H1 (cell line): ENCODE measurements at regions not wholly inside any gene's neighbourhood (a gene's known extent, or its start where the extent isn't known, plus 50 kb on each side); places are given as distances from the start of the nearest gene placed in this dataset.

ENCODE experiments used
- KDM1A ChIP-seq: fragments of 200-600, 300-600 bp; sonication (generic); IDR thresholded peaks from 2 replicates; pipeline ENCODE4 v1.7.1; 2016; ENCODE audit warnings: mild to moderate bottlenecking, low read length, borderline replicate concordance
- RAD21 ChIP-seq, 2 experiments: IDR thresholded peaks in 1 of 2; conservative IDR thresholded peaks in 1 of 2; 2 replicates each; pipeline ENCODE4 v1.6.1; 2011; ENCODE audit warnings: low read depth in 2 of 2, low read length in 2 of 2, improper control_type of control experiment in 1 of 2, inconsistent platforms in 1 of 2, mild to moderate bottlenecking in 1 of 2, moderate library complexity in 1 of 2
- SRF ChIP-seq: IDR thresholded peaks from 2 replicates; pipeline ENCODE4 v1.6.1; 2011; ENCODE audit warnings: mild to moderate bottlenecking, low read depth, low read length, moderate library complexity
- SUZ12 ChIP-seq: fragments of 200-600 bp; sonication (generic); IDR thresholded peaks from 2 replicates; pipeline ENCODE4 v1.6.1; 2012; ENCODE audit warnings: mild to moderate bottlenecking, inconsistent platforms, low read length, moderate library complexity, mixed read lengths
- TBP ChIP-seq: IDR thresholded peaks from 2 replicates; pipeline ENCODE4 v1.6.1; 2011; ENCODE audit warnings: low read depth, low read length, improper control_type of control experiment
- TCF12 ChIP-seq: IDR thresholded peaks from 2 replicates; pipeline ENCODE4 v1.6.1; 2011; ENCODE audit warnings: low read depth, mild to moderate bottlenecking, low read length
- TF ChIP-seq, protein P1 (sequence below): fragments of 300-600 bp; sonication (generic); IDR thresholded peaks from 2 replicates; pipeline ENCODE4 v1.7.1; 2012; ENCODE audit warnings: low read length, moderate library complexity, mild to moderate bottlenecking, inconsistent platforms; ENCODE audit not compliant: insufficient replicate concordance
- TF ChIP-seq, protein P2 (sequence below): IDR thresholded peaks from 2 replicates; pipeline ENCODE4 v1.6.1; 2012; ENCODE audit warnings: inconsistent platforms

DNA sequence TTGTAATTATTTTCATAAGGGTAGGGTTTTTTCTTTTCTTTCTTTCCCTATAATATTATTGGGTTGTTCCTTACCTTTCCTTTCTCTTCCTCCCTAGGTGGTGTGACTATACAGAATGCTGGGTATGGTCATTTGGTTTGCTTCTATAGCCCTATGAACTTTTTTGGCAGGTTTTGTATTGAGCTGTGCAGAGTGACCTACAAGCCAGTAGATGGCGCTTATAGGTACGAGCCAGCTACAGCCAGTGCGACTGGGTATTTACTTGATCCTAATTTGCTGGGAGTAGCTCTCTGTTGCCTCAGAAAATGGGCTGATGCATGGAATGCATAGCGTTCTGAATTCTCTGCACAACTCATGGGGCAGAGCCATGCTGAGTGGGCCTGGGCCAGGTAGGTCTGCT, 423.3 kb downstream of the MAGEE1 start (continued):
- TF ChIP-seq, protein P1, sequence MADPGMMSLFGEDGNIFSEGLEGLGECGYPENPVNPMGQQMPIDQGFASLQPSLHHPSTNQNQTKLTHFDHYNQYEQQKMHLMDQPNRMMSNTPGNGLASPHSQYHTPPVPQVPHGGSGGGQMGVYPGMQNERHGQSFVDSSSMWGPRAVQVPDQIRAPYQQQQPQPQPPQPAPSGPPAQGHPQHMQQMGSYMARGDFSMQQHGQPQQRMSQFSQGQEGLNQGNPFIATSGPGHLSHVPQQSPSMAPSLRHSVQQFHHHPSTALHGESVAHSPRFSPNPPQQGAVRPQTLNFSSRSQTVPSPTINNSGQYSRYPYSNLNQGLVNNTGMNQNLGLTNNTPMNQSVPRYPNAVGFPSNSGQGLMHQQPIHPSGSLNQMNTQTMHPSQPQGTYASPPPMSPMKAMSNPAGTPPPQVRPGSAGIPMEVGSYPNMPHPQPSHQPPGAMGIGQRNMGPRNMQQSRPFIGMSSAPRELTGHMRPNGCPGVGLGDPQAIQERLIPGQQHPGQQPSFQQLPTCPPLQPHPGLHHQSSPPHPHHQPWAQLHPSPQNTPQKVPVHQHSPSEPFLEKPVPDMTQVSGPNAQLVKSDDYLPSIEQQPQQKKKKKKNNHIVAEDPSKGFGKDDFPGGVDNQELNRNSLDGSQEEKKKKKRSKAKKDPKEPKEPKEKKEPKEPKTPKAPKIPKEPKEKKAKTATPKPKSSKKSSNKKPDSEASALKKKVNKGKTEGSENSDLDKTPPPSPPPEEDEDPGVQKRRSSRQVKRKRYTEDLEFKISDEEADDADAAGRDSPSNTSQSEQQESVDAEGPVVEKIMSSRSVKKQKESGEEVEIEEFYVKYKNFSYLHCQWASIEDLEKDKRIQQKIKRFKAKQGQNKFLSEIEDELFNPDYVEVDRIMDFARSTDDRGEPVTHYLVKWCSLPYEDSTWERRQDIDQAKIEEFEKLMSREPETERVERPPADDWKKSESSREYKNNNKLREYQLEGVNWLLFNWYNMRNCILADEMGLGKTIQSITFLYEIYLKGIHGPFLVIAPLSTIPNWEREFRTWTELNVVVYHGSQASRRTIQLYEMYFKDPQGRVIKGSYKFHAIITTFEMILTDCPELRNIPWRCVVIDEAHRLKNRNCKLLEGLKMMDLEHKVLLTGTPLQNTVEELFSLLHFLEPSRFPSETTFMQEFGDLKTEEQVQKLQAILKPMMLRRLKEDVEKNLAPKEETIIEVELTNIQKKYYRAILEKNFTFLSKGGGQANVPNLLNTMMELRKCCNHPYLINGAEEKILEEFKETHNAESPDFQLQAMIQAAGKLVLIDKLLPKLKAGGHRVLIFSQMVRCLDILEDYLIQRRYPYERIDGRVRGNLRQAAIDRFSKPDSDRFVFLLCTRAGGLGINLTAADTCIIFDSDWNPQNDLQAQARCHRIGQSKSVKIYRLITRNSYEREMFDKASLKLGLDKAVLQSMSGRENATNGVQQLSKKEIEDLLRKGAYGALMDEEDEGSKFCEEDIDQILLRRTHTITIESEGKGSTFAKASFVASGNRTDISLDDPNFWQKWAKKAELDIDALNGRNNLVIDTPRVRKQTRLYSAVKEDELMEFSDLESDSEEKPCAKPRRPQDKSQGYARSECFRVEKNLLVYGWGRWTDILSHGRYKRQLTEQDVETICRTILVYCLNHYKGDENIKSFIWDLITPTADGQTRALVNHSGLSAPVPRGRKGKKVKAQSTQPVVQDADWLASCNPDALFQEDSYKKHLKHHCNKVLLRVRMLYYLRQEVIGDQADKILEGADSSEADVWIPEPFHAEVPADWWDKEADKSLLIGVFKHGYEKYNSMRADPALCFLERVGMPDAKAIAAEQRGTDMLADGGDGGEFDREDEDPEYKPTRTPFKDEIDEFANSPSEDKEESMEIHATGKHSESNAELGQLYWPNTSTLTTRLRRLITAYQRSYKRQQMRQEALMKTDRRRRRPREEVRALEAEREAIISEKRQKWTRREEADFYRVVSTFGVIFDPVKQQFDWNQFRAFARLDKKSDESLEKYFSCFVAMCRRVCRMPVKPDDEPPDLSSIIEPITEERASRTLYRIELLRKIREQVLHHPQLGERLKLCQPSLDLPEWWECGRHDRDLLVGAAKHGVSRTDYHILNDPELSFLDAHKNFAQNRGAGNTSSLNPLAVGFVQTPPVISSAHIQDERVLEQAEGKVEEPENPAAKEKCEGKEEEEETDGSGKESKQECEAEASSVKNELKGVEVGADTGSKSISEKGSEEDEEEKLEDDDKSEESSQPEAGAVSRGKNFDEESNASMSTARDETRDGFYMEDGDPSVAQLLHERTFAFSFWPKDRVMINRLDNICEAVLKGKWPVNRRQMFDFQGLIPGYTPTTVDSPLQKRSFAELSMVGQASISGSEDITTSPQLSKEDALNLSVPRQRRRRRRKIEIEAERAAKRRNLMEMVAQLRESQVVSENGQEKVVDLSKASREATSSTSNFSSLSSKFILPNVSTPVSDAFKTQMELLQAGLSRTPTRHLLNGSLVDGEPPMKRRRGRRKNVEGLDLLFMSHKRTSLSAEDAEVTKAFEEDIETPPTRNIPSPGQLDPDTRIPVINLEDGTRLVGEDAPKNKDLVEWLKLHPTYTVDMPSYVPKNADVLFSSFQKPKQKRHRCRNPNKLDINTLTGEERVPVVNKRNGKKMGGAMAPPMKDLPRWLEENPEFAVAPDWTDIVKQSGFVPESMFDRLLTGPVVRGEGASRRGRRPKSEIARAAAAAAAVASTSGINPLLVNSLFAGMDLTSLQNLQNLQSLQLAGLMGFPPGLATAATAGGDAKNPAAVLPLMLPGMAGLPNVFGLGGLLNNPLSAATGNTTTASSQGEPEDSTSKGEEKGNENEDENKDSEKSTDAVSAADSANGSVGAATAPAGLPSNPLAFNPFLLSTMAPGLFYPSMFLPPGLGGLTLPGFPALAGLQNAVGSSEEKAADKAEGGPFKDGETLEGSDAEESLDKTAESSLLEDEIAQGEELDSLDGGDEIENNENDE: no peak
- TF ChIP-seq, protein P2, sequence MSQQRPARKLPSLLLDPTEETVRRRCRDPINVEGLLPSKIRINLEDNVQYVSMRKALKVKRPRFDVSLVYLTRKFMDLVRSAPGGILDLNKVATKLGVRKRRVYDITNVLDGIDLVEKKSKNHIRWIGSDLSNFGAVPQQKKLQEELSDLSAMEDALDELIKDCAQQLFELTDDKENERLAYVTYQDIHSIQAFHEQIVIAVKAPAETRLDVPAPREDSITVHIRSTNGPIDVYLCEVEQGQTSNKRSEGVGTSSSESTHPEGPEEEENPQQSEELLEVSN: no peak
- TF ChIP-seq SUZ12 (no peak), RAD21 (IDR thresholded peaks at IDR 0.05 in 1 of 2, conservative IDR thresholded peaks at IDR 0.05 in 1 of 2; ENCODE audit: low read depth in 2 of 2, low read length in 2 of 2) (peak; percentile 52 to 62), SRF (no peak), TCF12 (no peak), TBP (no peak), KDM1A (no peak)
- TF ChIP-seq, all 59 proteins: peak for 2
